Stomach (tissue), 8 donors: ENCODE measurements at regions not wholly inside any gene's neighbourhood (a gene's known extent, or its start where the extent isn't known, plus 50 kb on each side); places are given as distances from the start of the nearest gene placed in this dataset.
A peak's percentile ranks its signal among the peaks of the same experiment; 100 is the strongest.

Experiments used
- DNase-seq, 2 donors: peaks; one replicate each; pipeline versions ENCODE4 v3.0.0 to v3.0.0-alpha.2; 2013 to 2019
- H3K27ac ChIP-seq, 5 donors: fragments of 200-600 bp in 4 of 5; sonication (generic) in 4 of 5; one replicate each; pipeline ENCODE4 v1.5.1; 2013 to 2019; ENCODE audit warnings: mild to moderate bottlenecking in 1 of 5, moderate library complexity in 1 of 5
- H3K27me3 ChIP-seq, 3 donors: fragments of 200-600 bp; sonication (generic); one replicate each; pipeline ENCODE4 v1.5.1; 2017 to 2019; ENCODE audit warnings: mixed run types in 1 of 3
- H3K36me3 ChIP-seq, 4 donors: fragments of 200-600 bp; sonication (generic); 1 replicate in 3 of 4; 2 replicates in 1 of 4; pipeline ENCODE4 v1.5.1; 2016 to 2019
- H3K4me1 ChIP-seq, 4 donors: fragments of 200-600 bp; sonication (generic); one replicate each; pipeline ENCODE4 v1.5.1; 2016 to 2019
- H3K4me3 ChIP-seq, 4 donors: fragments of 200-600 bp; sonication (generic) in 3 of 4; one replicate each; pipeline ENCODE4 v1.5.1; 2016 to 2019; ENCODE audit warnings: mild to moderate bottlenecking in 1 of 4
- H3K9me3 ChIP-seq, 4 donors: fragments of 200-600 bp; sonication (generic); one replicate each; pipeline ENCODE4 v1.5.1; 2016 to 2019
- CTCF ChIP-seq, 7 experiments: fragments of 450-650 bp in 4 of 7; fragments of 200-600 bp in 3 of 7; sonication (generic) in 3 of 7; IDR thresholded peaks; one replicate each; pipeline ENCODE4 v1.5.1; 2016 to 2019; ENCODE audit warnings: antibody characterized with exemption in 7 of 7, control low read depth in 2 of 7, mild to moderate bottlenecking in 1 of 7
- EP300 ChIP-seq: sonication (generic); formaldehyde crosslinking; IDR thresholded peaks from one replicate; pipeline ENCODE4 v1.6.1; 2017; ENCODE audit warnings: antibody characterized with exemption
- POLR2A ChIP-seq, 4 donors: fragments of 450-650 bp; IDR thresholded peaks; one replicate each; pipeline ENCODE4 v1.6.1; 2016; ENCODE audit warnings: antibody characterized with exemption in 4 of 4, control low read depth in 2 of 4, mild to moderate bottlenecking in 1 of 4, moderate library complexity in 1 of 4
- POLR2AphosphoS5 ChIP-seq, 3 donors: sonication (generic); formaldehyde crosslinking; IDR thresholded peaks; one replicate each; pipeline ENCODE4 v1.6.1; 2016; ENCODE audit warnings: antibody characterized with exemption in 3 of 3
- WGBS, 5 donors: extraction: QIAGEN DNeasy Blood & Tissue Kit in 3 of 5; methylation state at CpG; one replicate each; pipeline versions ENCODE4 v1.1.5 to v1.1.7; 2013 to 2018; 5-methylcytosine and 5-hydroxymethylcytosine counted together
- intact Hi-C: fragments of 100-400 bp; cut with DNase I; formaldehyde crosslinking; loops from one replicate; pipeline ENCODE4 v1.15.1; 2023; ENCODE audit warnings: low total_unique reads
- donor health status: healthy with polysubstance abuse.
- donor health status: Bipolar disorder and iron deficiency.
- donor health status: healthy.

- 34 to 66% (median 37%) methylated on average over 5 of the region's 5 CpGs for WGBS, 5 donors
- intact Hi-C loops: no loop called here
- TF ChIP-seq POLR2A (IDR thresholded peaks at IDR 0.05) (no peak), POLR2AphosphoS5 (IDR thresholded peaks at IDR 0.05) (no peak), CTCF (IDR thresholded peaks at IDR 0.05) (no peak), EP300 (no peak)
- H3K9me3 ChIP-seq: no peaks in the 10 kb centered on the region
- peak in 1 of 2 donors; percentile 56 for DNase-seq
- no peak overlapping the region for H3K4me3 ChIP-seq
- H3K27ac ChIP-seq: no peak overlapping the region
- H3K27me3 ChIP-seq: no peaks in the 10 kb centered on the region
- H3K4me1 ChIP-seq: peaks cover 0 to 4% (median 0%) of the 10 kb centered on the region in 4 donors
- no peaks in the 10 kb centered on the region for H3K36me3 ChIP-seq
Observed at GRCh38 chr3:106699122-106699521, 678.1 kb upstream of the CCDC54 start.

GRCh38 chr3:106700981-106701380 lies 676.3 kb upstream of the CCDC54 start:
- peaks cover 0 to 4% (median 0%) of the 10 kb centered on the region in 4 donors for H3K4me1 ChIP-seq
- TF ChIP-seq CTCF (IDR thresholded peaks at IDR 0.05): no peak
- no peak for TF ChIP-seq POLR2AphosphoS5 (IDR thresholded peaks at IDR 0.05)
- no peak for TF ChIP-seq POLR2A (IDR thresholded peaks at IDR 0.05)
- no peak for TF ChIP-seq EP300
- no peak for DNase-seq
- no peaks in the 10 kb centered on the region for H3K27me3 ChIP-seq
- no peak overlapping the region for H3K27ac ChIP-seq
- WGBS, 5 donors: 86 to 94% (median 90%) methylated on average over 1 of the region's 1 CpG
- no peaks in the 10 kb centered on the region for H3K9me3 ChIP-seq
- no peaks in the 10 kb centered on the region for H3K36me3 ChIP-seq
- H3K4me3 ChIP-seq: no peak overlapping the region
- intact Hi-C loops: no loop called here

- H3K27me3 ChIP-seq: no peaks in the 10 kb centered on the region
- WGBS, 5 donors: 85 to 90% (median 89%) methylated on average over 2 of the region's 2 CpGs
- intact Hi-C loops: no loop called here
Observed at GRCh38 chr3:106703524-106703923, 673.7 kb upstream of the CCDC54 start.

GRCh38 chr3:106707347-106707746 lies 669.9 kb upstream of the CCDC54 start:
- H3K27me3 ChIP-seq: no peaks in the 10 kb centered on the region
- TF ChIP-seq EP300 (no peak), POLR2A (IDR thresholded peaks at IDR 0.05) (no peak), POLR2AphosphoS5 (IDR thresholded peaks at IDR 0.05) (no peak), CTCF (IDR thresholded peaks at IDR 0.05) (no peak)
- DNase-seq: no peak
- no peaks in the 10 kb centered on the region for H3K9me3 ChIP-seq
- H3K4me3 ChIP-seq: no peak overlapping the region
- 42 to 90% (median 83%) methylated on average over 1 of the region's 1 CpG for WGBS, 5 donors
- intact Hi-C loops: no loop called here
- no peak overlapping the region for H3K27ac ChIP-seq
- no peaks in the 10 kb centered on the region for H3K4me1 ChIP-seq
- H3K36me3 ChIP-seq: no peaks in the 10 kb centered on the region

More at GRCh38 chr3:106703524-106703923, 673.7 kb upstream of the CCDC54 start:
- Histone ChIP-seq H3K27ac (no peak overlapping the region), H3K9me3 (no peaks in the 10 kb centered on the region), H3K36me3 (no peaks in the 10 kb centered on the region), H3K4me1 (peaks cover 0 to 4% (median 0%) of the 10 kb centered on the region in 4 donors), H3K4me3 (no peak overlapping the region)
- TF ChIP-seq POLR2AphosphoS5 (IDR thresholded peaks at IDR 0.05) (no peak), POLR2A (IDR thresholded peaks at IDR 0.05) (no peak), CTCF (IDR thresholded peaks at IDR 0.05) (no peak), EP300 (no peak)
- no peak for DNase-seq
